OCI-M2 (cell line): ENCODE measurements at regions not wholly inside any gene's neighbourhood (a gene's known extent, or its start where the extent isn't known, plus 50 kb on each side); places are given as distances from the start of the nearest gene placed in this dataset.

Experiments used
- DNase-seq: peaks from one replicate; lab custom pipeline; 2025; ENCODE audit not compliant: unreplicated experiment; lab: John Stamatoyannopoulos, UW

DNA sequence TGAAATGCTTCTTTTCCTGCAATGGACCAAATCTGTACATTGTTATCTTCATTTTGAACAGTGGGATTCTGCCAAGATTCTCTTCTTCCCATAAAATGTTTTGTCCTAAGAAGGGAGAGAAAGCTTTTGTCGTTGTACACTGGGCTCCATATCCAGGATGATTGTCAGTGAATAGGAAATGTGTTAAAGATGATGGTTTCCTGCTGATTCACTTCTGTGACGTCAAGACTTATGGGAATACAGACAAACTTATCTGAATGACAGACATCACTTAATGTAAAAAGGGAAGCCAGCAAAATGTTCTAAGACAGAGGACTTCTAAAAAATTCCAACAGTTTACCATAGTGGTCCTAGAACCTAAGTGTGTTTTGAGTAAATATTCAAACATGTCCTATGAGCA is 53.7 kb upstream of the HPF1 start:
- DNase-seq = no peak

DNA sequence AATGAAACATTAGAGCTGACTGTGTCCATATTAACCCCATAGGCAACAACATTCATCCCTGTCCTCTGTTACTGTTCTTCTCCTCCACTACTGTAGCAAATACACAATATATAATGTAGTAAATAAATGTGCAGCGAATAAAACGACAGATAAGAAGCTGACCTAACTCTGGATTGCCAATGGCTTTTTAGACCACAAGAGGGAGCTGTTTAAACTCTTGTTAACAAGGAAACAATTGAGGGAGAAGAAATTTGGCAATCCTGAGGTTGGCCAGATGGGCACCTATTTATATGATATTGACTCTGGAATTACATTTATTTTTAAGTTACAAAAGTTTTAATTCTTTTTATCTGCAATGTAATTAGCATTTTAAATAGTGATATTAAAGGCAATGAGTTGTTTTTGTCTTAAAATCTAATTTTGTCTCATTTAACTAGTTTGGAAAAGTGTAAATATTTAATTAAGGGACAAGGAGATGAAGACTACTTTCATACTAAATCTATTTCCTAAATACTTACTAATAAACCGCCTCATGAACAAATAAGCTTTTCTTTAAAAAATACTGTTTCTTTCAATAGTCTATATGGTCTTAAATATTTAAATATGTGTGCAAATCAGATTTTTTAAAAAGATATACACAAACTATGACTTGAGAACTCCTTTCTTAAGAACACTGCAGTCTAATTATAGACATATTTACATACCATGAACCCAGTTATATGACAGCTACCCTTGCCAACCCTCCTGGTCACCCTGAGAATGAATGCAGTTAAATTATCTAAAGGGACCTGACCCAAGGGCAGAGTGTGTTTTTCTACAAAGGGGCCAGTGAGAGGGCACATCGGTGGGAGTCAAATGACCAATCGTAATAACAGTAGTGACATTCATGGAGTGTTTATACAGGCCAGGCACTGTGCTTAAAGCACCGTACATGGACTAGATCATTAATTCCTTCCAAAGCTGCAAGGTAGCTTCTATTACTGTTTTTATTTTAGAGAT is 52.9 kb upstream of the HPF1 start:
- DNase-seq = peak; percentile 18

DNA sequence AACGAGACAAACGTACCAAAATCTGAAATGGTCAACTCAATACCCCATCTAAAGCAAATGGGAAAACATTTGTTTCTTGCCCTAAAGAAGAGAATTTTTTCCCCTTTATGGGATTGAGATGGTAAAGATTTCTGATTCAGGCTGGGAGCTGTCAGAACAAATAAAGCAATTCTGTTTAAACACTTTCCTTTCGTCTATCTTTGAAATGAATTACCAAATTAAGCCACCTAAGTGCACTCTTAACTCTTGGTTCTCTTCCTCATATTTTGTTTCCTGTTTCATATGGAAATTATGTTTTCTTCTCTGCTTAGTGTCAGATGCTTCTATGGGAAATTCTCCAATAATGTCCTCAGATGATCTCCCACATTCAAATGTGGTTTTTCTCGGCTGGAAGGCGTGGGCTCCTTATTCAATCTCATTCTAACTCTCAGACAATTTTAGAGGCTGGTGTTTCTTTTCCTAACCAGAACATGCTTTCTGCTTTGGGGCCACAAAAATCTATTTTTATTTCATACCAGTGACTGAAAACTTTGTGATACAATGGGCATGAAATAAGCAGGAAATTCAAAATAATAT is 50.3 kb upstream of the HPF1 start:
- no peak for DNase-seq
